Caco-2 (cell line): ENCODE measurements at regions not wholly inside any gene's neighbourhood (a gene's known extent, or its start where the extent isn't known, plus 50 kb on each side); places are given as distances from the start of the nearest gene placed in this dataset.

Experiments
- BruUV-seq: library from RNA; stranded (reverse); fragments of 400-500 nt; replicated peaks from 2 replicates; lab custom pipeline; 2021; lab: Mats Ljungman, UMichigan
- CTCF ChIA-PET: fragments of 300-600 bp; sonication (Branson Sonifier 250); formaldehyde crosslinking; loops from one replicate; lab custom pipeline; 2022; ENCODE audit warnings: antibody characterized with exemption; lab: Charles Lee
- POLR2A ChIA-PET: fragments of 300-600 bp; sonication (Branson Sonifier 250); formaldehyde crosslinking; loops from one replicate; lab custom pipeline; 2022; ENCODE audit warnings: antibody characterized with exemption; lab: Charles Lee
- DNase-seq, 2 experiments: peaks; one replicate each; pipeline versions ENCODE4 v3.0.0 to v3.0.0-alpha.2; 2020 to 2022
- H3K27me3 ChIP-seq: replicated peaks from 2 replicates; pipeline ENCODE4 v1.6.0; 2011; ENCODE audit warnings: low read length; ENCODE audit not compliant: control insufficient read depth, insufficient read depth
- H3K36me3 ChIP-seq: 2 replicates; pipeline ENCODE4 v1.5.1; 2011; ENCODE audit warnings: low read length; ENCODE audit not compliant: control insufficient read depth, insufficient read depth
- H3K4me1 ChIP-seq: fragments of 250-450 bp; sonication (Bioruptor Pico); 2 replicates; pipeline ENCODE4 v1.5.1; 2020; ENCODE audit warnings: mild to moderate bottlenecking
- H3K4me3 ChIP-seq: 2 replicates; pipeline ENCODE4 v1.5.1; 2011; ENCODE audit warnings: low read depth, mild to moderate bottlenecking, control low read depth, low read length
- H3K9me3 ChIP-seq: fragments of 250-450 bp; sonication (Bioruptor Pico); 2 replicates; pipeline ENCODE4 v1.5.1; 2020; ENCODE audit warnings: mild to moderate bottlenecking, moderate library complexity
- H3K27ac Mint-ChIP-seq: one replicate; pipeline ENCODE4 v1.8.0; 2022; ENCODE audit warnings: mixed read lengths; ENCODE audit not compliant: unreplicated experiment
- H3K27me3 Mint-ChIP-seq: one replicate; pipeline ENCODE4 v1.8.0; 2022; ENCODE audit warnings: mixed read lengths; ENCODE audit not compliant: insufficient read depth, unreplicated experiment
- H3K36me3 Mint-ChIP-seq: one replicate; pipeline ENCODE4 v1.8.0; 2022; ENCODE audit warnings: mild to moderate bottlenecking, mixed read lengths; ENCODE audit not compliant: insufficient read depth, unreplicated experiment
- H3K4me1 Mint-ChIP-seq: one replicate; pipeline ENCODE4 v1.8.0; 2022; ENCODE audit warnings: low read depth, mixed read lengths; ENCODE audit not compliant: unreplicated experiment
- H3K4me3 Mint-ChIP-seq: one replicate; pipeline ENCODE4 v1.8.0; 2022; ENCODE audit warnings: mild to moderate bottlenecking, moderate library complexity, mixed read lengths; ENCODE audit not compliant: unreplicated experiment
- H3K9me3 Mint-ChIP-seq: one replicate; pipeline ENCODE4 v1.8.0; 2022; ENCODE audit warnings: mixed read lengths; ENCODE audit not compliant: unreplicated experiment
- CTCF ChIP-seq, 2 experiments: fragments of 200-600 bp in 1 of 2; IDR thresholded peaks; 1 replicate in 1 of 2; 2 replicates in 1 of 2; pipeline versions ENCODE4 v1.5.1 to v1.8.0; 2011 to 2022; ENCODE audit warnings: antibody characterized with exemption in 1 of 2, control low read depth in 1 of 2, inconsistent platforms in 1 of 2, low read depth in 1 of 2, low read length in 1 of 2, mild to moderate bottlenecking in 1 of 2, moderate library complexity in 1 of 2; ENCODE audit not compliant: insufficient read depth in 1 of 2, severe bottlenecking in 1 of 2, unreplicated experiment in 1 of 2
- intact Hi-C: fragments of 100-400 bp; cut with micrococcal nuclease; formaldehyde crosslinking; loops from one replicate; pipeline ENCODE4 v1.10.0; 2022; ENCODE audit not compliant: unreplicated experiment

GRCh38 chr13:90311929-90312328 is 1035.6 kb upstream of the MIR17HG start:
- no peak overlapping the region for H3K4me3 Mint-ChIP-seq
- H3K27me3 ChIP-seq = no peaks in the 10 kb centered on the region
- no peaks in the 10 kb centered on the region for H3K36me3 ChIP-seq
- no peak for DNase-seq
- ChIA-PET CTCF (no interaction called here), POLR2A (no interaction called here)
- no peaks in the 10 kb centered on the region for H3K27me3 Mint-ChIP-seq
- no peak overlapping the region for H3K27ac Mint-ChIP-seq
- H3K4me3 ChIP-seq = no peak overlapping the region
- no peaks in the 10 kb centered on the region for H3K36me3 Mint-ChIP-seq
- H3K4me1 Mint-ChIP-seq = peaks cover 14% of the 10 kb centered on the region
- intact Hi-C loops = no loop called here
- no peaks in the 10 kb centered on the region for H3K9me3 Mint-ChIP-seq
- BruUV-seq = no TSS peak
- TF ChIP-seq CTCF (IDR thresholded peaks at IDR 0.05; ENCODE audit: insufficient read depth in 1 of 2, low read depth in 1 of 2, low read length in 1 of 2, severe bottlenecking in 1 of 2, unreplicated experiment in 1 of 2) = no peak
- H3K9me3 ChIP-seq = no peaks in the 10 kb centered on the region
- peaks cover 15% of the 10 kb centered on the region for H3K4me1 ChIP-seq

- Mint-ChIP-seq H3K27me3 (no peaks in the 10 kb centered on the region), H3K9me3 (no peaks in the 10 kb centered on the region), H3K4me3 (no peak overlapping the region), H3K36me3 (no peaks in the 10 kb centered on the region), H3K27ac (no peak overlapping the region), H3K4me1 (peaks cover 14% of the 10 kb centered on the region)
- Histone ChIP-seq H3K4me1 (peaks cover 15% of the 10 kb centered on the region), H3K27me3 (no peaks in the 10 kb centered on the region), H3K9me3 (no peaks in the 10 kb centered on the region), H3K36me3 (no peaks in the 10 kb centered on the region), H3K4me3 (no peak overlapping the region)
- intact Hi-C loops = no loop called here
- CTCF ChIA-PET = no interaction called here
- POLR2A ChIA-PET = no interaction called here
- no TSS peak for BruUV-seq
- DNase-seq = peak; percentile 55 to 58
- TF ChIP-seq CTCF (IDR thresholded peaks at IDR 0.05; ENCODE audit: insufficient read depth in 1 of 2, low read depth in 1 of 2, low read length in 1 of 2, severe bottlenecking in 1 of 2, unreplicated experiment in 1 of 2) = no peak
Observed at GRCh38 chr13:90315061-90315460, 1032.4 kb upstream of the MIR17HG start.

DNA sequence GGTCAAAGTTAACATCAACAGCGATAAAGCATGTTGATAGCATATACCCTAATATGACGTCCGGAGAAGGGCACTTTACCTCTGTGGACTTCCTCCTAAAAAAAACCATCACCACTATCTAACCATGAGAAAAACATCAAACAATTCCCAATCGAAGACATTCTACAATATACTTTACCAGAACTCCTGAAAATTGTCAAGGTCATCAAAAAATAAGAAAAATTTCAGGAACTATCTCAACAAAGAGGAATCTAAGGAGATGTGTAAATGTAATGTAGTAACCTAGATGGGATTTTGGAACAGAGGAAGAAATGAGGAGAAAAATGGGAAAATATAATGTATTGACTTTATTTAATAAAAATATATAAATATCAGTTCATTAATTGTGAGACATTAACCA is 1026.8 kb upstream of the MIR17HG start:
- Histone ChIP-seq H3K36me3 (no peaks in the 10 kb centered on the region), H3K4me1 (peaks cover 11% of the 10 kb centered on the region; the same call in 1 of the 2 replicates), H3K4me3 (no peak overlapping the region), H3K9me3 (no peaks in the 10 kb centered on the region), H3K27me3 (no peaks in the 10 kb centered on the region)
- CTCF ChIA-PET = no interaction called here
- Mint-ChIP-seq H3K4me1 (peaks cover 12% of the 10 kb centered on the region), H3K27ac (no peak overlapping the region), H3K4me3 (no peak overlapping the region), H3K9me3 (no peaks in the 10 kb centered on the region), H3K27me3 (no peaks in the 10 kb centered on the region), H3K36me3 (no peaks in the 10 kb centered on the region)
- intact Hi-C loops = no loop called here
- POLR2A ChIA-PET = no interaction called here
- no TSS peak for BruUV-seq
- TF ChIP-seq CTCF (IDR thresholded peaks at IDR 0.05; ENCODE audit: insufficient read depth in 1 of 2, low read depth in 1 of 2, low read length in 1 of 2, severe bottlenecking in 1 of 2, unreplicated experiment in 1 of 2) = no peak
- no peak for DNase-seq
